Osteocyte (in vitro differentiated cells): ENCODE measurements at regions not wholly inside any gene's neighbourhood (a gene's known extent, or its start where the extent isn't known, plus 50 kb on each side); places are given as distances from the start of the nearest gene placed in this dataset.

ENCODE experiments used
- DNase-seq: peaks from one replicate; pipeline ENCODE4 v3.0.0; 2021; ENCODE audit warnings: mixed read lengths; ENCODE audit not compliant: unreplicated experiment; ENCODE audit errors: extremely low spot score
- H3K27ac Mint-ChIP-seq: one replicate; pipeline ENCODE4 v1.8.0; 2021; ENCODE audit warnings: mild to moderate bottlenecking, mixed read lengths; ENCODE audit not compliant: unreplicated experiment
- H3K27me3 Mint-ChIP-seq: one replicate; pipeline ENCODE4 v1.8.0; 2021; ENCODE audit warnings: mixed read lengths; ENCODE audit not compliant: unreplicated experiment
- H3K36me3 Mint-ChIP-seq: one replicate; pipeline ENCODE4 v1.8.0; 2021; ENCODE audit warnings: mixed read lengths; ENCODE audit not compliant: unreplicated experiment
- H3K4me1 Mint-ChIP-seq: one replicate; pipeline ENCODE4 v1.8.0; 2021; ENCODE audit warnings: mixed read lengths; ENCODE audit not compliant: unreplicated experiment
- H3K4me3 Mint-ChIP-seq: one replicate; pipeline ENCODE4 v1.8.0; 2021; ENCODE audit warnings: mild to moderate bottlenecking, moderate library complexity, mixed read lengths; ENCODE audit not compliant: unreplicated experiment
- H3K9me3 Mint-ChIP-seq: one replicate; pipeline ENCODE4 v1.8.0; 2021; ENCODE audit warnings: mixed read lengths; ENCODE audit not compliant: unreplicated experiment
- TF ChIP-seq, protein P1 (sequence below): fragments of 200-600 bp; sonication (generic); IDR thresholded peaks from 2 replicates; pipeline ENCODE4 v1.5.0; 2021; ENCODE audit warnings: antibody characterized with exemption, mild to moderate bottlenecking, moderate library complexity

GRCh38 chr11:109140426-109140825 is 281.6 kb upstream of the C11orf87 start:
- Mint-ChIP-seq H3K9me3 (peaks cover 15% of the 10 kb centered on the region), H3K36me3 (no peaks in the 10 kb centered on the region), H3K27me3 (no peaks in the 10 kb centered on the region), H3K4me3 (no peak overlapping the region), H3K4me1 (peaks cover 7% of the 10 kb centered on the region), H3K27ac (no peak overlapping the region)
- no peak for DNase-seq
- TF ChIP-seq, protein P1, sequence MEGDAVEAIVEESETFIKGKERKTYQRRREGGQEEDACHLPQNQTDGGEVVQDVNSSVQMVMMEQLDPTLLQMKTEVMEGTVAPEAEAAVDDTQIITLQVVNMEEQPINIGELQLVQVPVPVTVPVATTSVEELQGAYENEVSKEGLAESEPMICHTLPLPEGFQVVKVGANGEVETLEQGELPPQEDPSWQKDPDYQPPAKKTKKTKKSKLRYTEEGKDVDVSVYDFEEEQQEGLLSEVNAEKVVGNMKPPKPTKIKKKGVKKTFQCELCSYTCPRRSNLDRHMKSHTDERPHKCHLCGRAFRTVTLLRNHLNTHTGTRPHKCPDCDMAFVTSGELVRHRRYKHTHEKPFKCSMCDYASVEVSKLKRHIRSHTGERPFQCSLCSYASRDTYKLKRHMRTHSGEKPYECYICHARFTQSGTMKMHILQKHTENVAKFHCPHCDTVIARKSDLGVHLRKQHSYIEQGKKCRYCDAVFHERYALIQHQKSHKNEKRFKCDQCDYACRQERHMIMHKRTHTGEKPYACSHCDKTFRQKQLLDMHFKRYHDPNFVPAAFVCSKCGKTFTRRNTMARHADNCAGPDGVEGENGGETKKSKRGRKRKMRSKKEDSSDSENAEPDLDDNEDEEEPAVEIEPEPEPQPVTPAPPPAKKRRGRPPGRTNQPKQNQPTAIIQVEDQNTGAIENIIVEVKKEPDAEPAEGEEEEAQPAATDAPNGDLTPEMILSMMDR: no peak

- H3K4me1 Mint-ChIP-seq: peaks cover 7% of the 10 kb centered on the region
- no peak for DNase-seq
- H3K4me3 Mint-ChIP-seq: no peak overlapping the region
- TF ChIP-seq, protein P1: no peak
- H3K36me3 Mint-ChIP-seq: no peaks in the 10 kb centered on the region
- no peaks in the 10 kb centered on the region for H3K27me3 Mint-ChIP-seq
- peaks cover 10% of the 10 kb centered on the region for H3K9me3 Mint-ChIP-seq
- H3K27ac Mint-ChIP-seq: no peak overlapping the region
Measured at GRCh38 chr11:109140857-109141515, 281.0 kb upstream of the C11orf87 start.

DNA sequence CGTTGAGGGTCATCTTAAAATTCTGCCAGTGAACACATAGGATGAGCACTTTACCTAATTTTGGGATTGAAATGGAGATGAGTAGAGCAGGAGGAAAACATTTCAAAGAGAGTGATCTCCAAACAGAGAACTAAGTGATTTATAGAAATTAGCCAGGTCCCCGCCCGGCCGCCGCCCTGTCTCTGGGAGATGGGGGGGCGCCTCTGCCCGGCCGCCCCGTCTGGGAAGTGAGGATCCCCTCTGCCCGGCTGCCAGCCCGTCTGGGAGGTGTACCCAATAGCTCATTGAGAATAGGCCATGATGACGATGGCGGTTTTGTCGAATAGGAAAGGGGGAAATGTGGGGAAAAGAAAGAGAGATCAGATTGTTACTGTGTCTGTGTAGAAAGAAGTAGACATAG is 276.7 kb upstream of the C11orf87 start:
- TF ChIP-seq, protein P1: no peak
- Mint-ChIP-seq H3K9me3 (no peaks in the 10 kb centered on the region), H3K36me3 (no peaks in the 10 kb centered on the region)

GRCh38 chr11:109147726-109148125 is 274.3 kb upstream of the C11orf87 start:
- Mint-ChIP-seq H3K4me1 (no peaks in the 10 kb centered on the region), H3K9me3 (peaks cover 2% of the 10 kb centered on the region), H3K4me3 (no peak overlapping the region), H3K27me3 (no peaks in the 10 kb centered on the region), H3K27ac (no peak overlapping the region), H3K36me3 (no peaks in the 10 kb centered on the region)
- no peak for DNase-seq
- TF ChIP-seq, protein P1: no peak

More for the DNA sequence above, 276.7 kb upstream of the C11orf87 start:
- Mint-ChIP-seq H3K4me3 (no peak overlapping the region), H3K4me1 (peaks cover 4% of the 10 kb centered on the region), H3K27me3 (no peaks in the 10 kb centered on the region), H3K27ac (no peak overlapping the region)
- DNase-seq: no peak

GRCh38 chr11:109148669-109149068 is 273.3 kb upstream of the C11orf87 start:
- Mint-ChIP-seq H3K27me3 (no peaks in the 10 kb centered on the region), H3K36me3 (no peaks in the 10 kb centered on the region), H3K27ac (no peak overlapping the region), H3K4me1 (no peaks in the 10 kb centered on the region), H3K9me3 (peaks cover 4% of the 10 kb centered on the region), H3K4me3 (no peak overlapping the region)
- TF ChIP-seq, protein P1: no peak
- no peak for DNase-seq
